HL-60 (cell line): ENCODE measurements at regions not wholly inside any gene's neighbourhood (a gene's known extent, or its start where the extent isn't known, plus 50 kb on each side); places are given as distances from the start of the nearest gene placed in this dataset.

ENCODE experiments used
- DNase-seq, 2 experiments: peaks; one replicate each; pipeline ENCODE4 v3.0.0-alpha.2; 2010 to 2020; ENCODE audit warnings: low read depth in 1 of 2, low spot score in 1 of 2
- H3K27ac ChIP-seq: fragments of 250-450 bp; sonication (Bioruptor Pico); replicated peaks from 2 replicates; pipeline ENCODE4 v1.5.1; 2020; ENCODE audit warnings: mild to moderate bottlenecking, moderate library complexity
- H3K27me3 ChIP-seq: fragments of 250-450 bp; sonication (Bioruptor Pico); 2 replicates; pipeline ENCODE4 v1.5.1; 2021; ENCODE audit warnings: mild to moderate bottlenecking, moderate library complexity; ENCODE audit not compliant: insufficient read depth, poor library complexity, severe bottlenecking
- H3K4me3 ChIP-seq: replicated peaks from 2 replicates; pipeline ENCODE4 v1.5.1; 2011; ENCODE audit warnings: mild to moderate bottlenecking, control low read depth, low read length; ENCODE audit not compliant: insufficient read depth
- CTCF ChIP-seq: IDR thresholded peaks from one replicate; pipeline ENCODE4 v1.5.1; 2011; ENCODE audit warnings: low read length, control low read depth, inconsistent platforms; ENCODE audit not compliant: insufficient read depth
- GABPA ChIP-seq: IDR thresholded peaks from 2 replicates; pipeline ENCODE4 v1.6.1; 2012; ENCODE audit warnings: low read depth
- POLR2AphosphoS5 ChIP-seq: IDR thresholded peaks from 2 replicates; pipeline ENCODE4 v1.6.1; 2012; ENCODE audit warnings: low read depth
- REST ChIP-seq: IDR thresholded peaks from 2 replicates; pipeline ENCODE4 v1.6.1; 2012; ENCODE audit warnings: low read depth; ENCODE audit not compliant: insufficient replicate concordance
- SPI1 ChIP-seq: IDR thresholded peaks from 2 replicates; pipeline ENCODE4 v1.6.1; 2012; ENCODE audit warnings: low read depth, mild to moderate bottlenecking, borderline replicate concordance

- Histone ChIP-seq H3K27me3 (no peaks in the 10 kb centered on the region), H3K27ac (no peak overlapping the region), H3K4me3 (no peak overlapping the region)
- TF ChIP-seq POLR2AphosphoS5 (no peak), REST (no peak), CTCF (no peak), SPI1 (no peak), GABPA (no peak)
- no peak for DNase-seq
Measured at GRCh38 chr5:44664711-44665100, 144.0 kb upstream of the MRPS30 start.

- no peak for TF ChIP-seq GABPA
- no peak for TF ChIP-seq CTCF
- TF ChIP-seq REST: no peak
- no peak for TF ChIP-seq POLR2AphosphoS5
- TF ChIP-seq SPI1: no peak
- no peak for DNase-seq
- no peak overlapping the region for H3K4me3 ChIP-seq
Measured at GRCh38 chr5:44663991-44664710, 144.6 kb upstream of the MRPS30 start.

GRCh38 chr5:44661851-44662250 lies 146.9 kb upstream of the MRPS30 start:
- DNase-seq: no peak
- no peak for TF ChIP-seq SPI1
- no peak for TF ChIP-seq POLR2AphosphoS5
- no peak for TF ChIP-seq GABPA
- TF ChIP-seq CTCF: no peak
- TF ChIP-seq REST: no peak
- H3K27me3 ChIP-seq: no peaks in the 10 kb centered on the region
- no peak overlapping the region for H3K4me3 ChIP-seq
- no peak overlapping the region for H3K27ac ChIP-seq

More at GRCh38 chr5:44663991-44664710, 144.6 kb upstream of the MRPS30 start:
- no peak overlapping the region for H3K27ac ChIP-seq
- H3K27me3 ChIP-seq: no peaks in the 10 kb centered on the region
